ENCODE measurements at regions not wholly inside any gene's neighbourhood (a gene's known extent, or its start where the extent isn't known, plus 50 kb on each side); places are given as distances from the start of the nearest gene placed in this dataset.

GRCh38 chr3:194755671-194756459 lies 70.2 kb downstream of the FAM43A start:
- TF ChIP-seq ZNF274 (IDR thresholded peaks at IDR 0.05; ENCODE audit: low read depth, low read length) (no peak), YY1 (IDR thresholded peaks at IDR 0.05; ENCODE audit: insufficient read depth, insufficient read length) (no peak)

All from NT2/D1 (cell line).